K562 (cell line): ENCODE measurements at regions not wholly inside any gene's neighbourhood (a gene's known extent, or its start where the extent isn't known, plus 50 kb on each side); places are given as distances from the start of the nearest gene placed in this dataset.

ENCODE experiments used
- ATAC-seq: fragments of 200-7000 bp; cut with Tn5 transposase; 3 replicates; pipeline ENCODE4 v1.9.1; 2020; ENCODE audit warnings: moderate library complexity
- BruUV-seq: library from RNA; stranded (reverse); fragments of 400-500 nt; replicated peaks from 2 replicates; lab custom pipeline; 2021; lab: Mats Ljungman, UMichigan
- CTCF ChIA-PET: fragments of 300-600 bp; formaldehyde crosslinking; extraction: SDS; loops from one replicate; lab custom pipeline; 2021; ENCODE audit warnings: low intra/inter-chr PET ratio; lab: Yijun Ruan, JAX
- POLR2A ChIA-PET: fragments of 300-600, 350-650 bp; sonication (Branson Sonifier 250); formaldehyde crosslinking; extraction: SDS; loops from one replicate; lab custom pipeline; 2021; ENCODE audit warnings: antibody characterized with exemption, inconsistent platforms; lab: Yijun Ruan, JAX
- DNase-seq, 4 experiments: peaks; one replicate each; pipeline versions ENCODE4 v3.0.0 to v3.0.0-alpha.2; 2011 to 2018; ENCODE audit warnings: low spot score in 3 of 4, mixed read lengths in 3 of 4; ENCODE audit errors: extremely low read depth in 1 of 4
- FAIRE-seq: peaks from 2 replicates; lab custom pipeline; 2011; peaks lifted over from hg19 to GRCh38; lab: Jason Lieb, UNC
- H2AFZ ChIP-seq: 2 replicates; pipeline ENCODE4 v1.6.0; 2011; ENCODE audit warnings: low read depth, low read length, control low read depth, inconsistent platforms
- H3K27ac ChIP-seq: fragments of 200-600 bp; 3 replicates; pipeline ENCODE4 v1.8.0; 2011; ENCODE audit warnings: low read depth, mild to moderate bottlenecking, control low read depth, inconsistent platforms, low read length, moderate library complexity, mixed read lengths; ENCODE audit errors: extremely low read depth
- H3K27me3 ChIP-seq, 2 experiments: fragments of 300-600 bp in 1 of 2; 2 replicates in 1 of 2; 3 replicates in 1 of 2; pipeline versions ENCODE4 v1.6.0 to v1.8.0; 2011; ENCODE audit warnings: inconsistent platforms in 2 of 2, low read length in 2 of 2, mild to moderate bottlenecking in 1 of 2, mixed read lengths in 1 of 2, moderate library complexity in 1 of 2; ENCODE audit not compliant: control insufficient read depth in 2 of 2, insufficient read depth in 2 of 2
- H3K36me3 ChIP-seq: fragments of 300-600 bp; 3 replicates; pipeline ENCODE4 v1.8.0; 2011; ENCODE audit warnings: mild to moderate bottlenecking, low read length, inconsistent platforms; ENCODE audit not compliant: control insufficient read depth, insufficient read depth
- H3K4me1 ChIP-seq, 2 experiments: fragments of 200-600 bp in 1 of 2; replicated peaks in 1 of 2; 2 replicates in 1 of 2; 3 replicates in 1 of 2; pipeline versions ENCODE4 v1.5.1 to v1.8.0; 2011; ENCODE audit warnings: inconsistent platforms in 2 of 2, low read length in 2 of 2, mild to moderate bottlenecking in 1 of 2, mixed read lengths in 1 of 2, moderate library complexity in 1 of 2; ENCODE audit not compliant: control insufficient read depth in 2 of 2, insufficient read depth in 2 of 2
- H3K4me2 ChIP-seq: 2 replicates; pipeline ENCODE4 v1.6.1; 2011; ENCODE audit warnings: low read length, control low read depth, inconsistent platforms, mixed read lengths; ENCODE audit not compliant: insufficient read depth
- H3K4me3 ChIP-seq: fragments of 200-600 bp; sonication (generic), shearing (Covaris generic); 2 replicates; pipeline ENCODE4 v1.5.1; 2016; ENCODE audit warnings: control low read depth, inconsistent platforms
- H3K79me2 ChIP-seq: fragments of 200-600 bp; 3 replicates; pipeline ENCODE4 v1.8.0; 2011; ENCODE audit warnings: low read length, inconsistent platforms; ENCODE audit not compliant: control insufficient read depth, insufficient read depth
- H3K9ac ChIP-seq, 2 experiments: 2 replicates each; pipeline versions ENCODE4 v1.6.0 to v1.6.1; 2011; ENCODE audit warnings: low read depth in 2 of 2, low read length in 2 of 2, control low read depth in 1 of 2, inconsistent platforms in 1 of 2, mild to moderate bottlenecking in 1 of 2, mixed read lengths in 1 of 2; ENCODE audit not compliant: insufficient read depth in 1 of 2
- H3K9me1 ChIP-seq: one replicate; pipeline ENCODE4 v1.6.0; 2011; ENCODE audit warnings: inconsistent platforms, mild to moderate bottlenecking, low read length, moderate library complexity; ENCODE audit not compliant: control insufficient read depth, insufficient read depth
- H3K9me3 ChIP-seq: replicated peaks from 2 replicates; pipeline ENCODE4 v1.5.1; 2011; ENCODE audit warnings: low read depth, low read length, inconsistent platforms; ENCODE audit not compliant: control insufficient read depth, insufficient read depth
- H4K20me1 ChIP-seq: replicated peaks from 2 replicates; pipeline ENCODE4 v1.6.1; 2011; ENCODE audit warnings: low read length, inconsistent platforms, mixed read lengths; ENCODE audit not compliant: control insufficient read depth, insufficient read depth
- CBX8 ChIP-seq: fragments of 200-600 bp; sonication (generic); IDR thresholded peaks from 2 replicates; pipeline ENCODE4 v1.6.1; 2012; ENCODE audit warnings: borderline replicate concordance, mixed run types, low read depth, mild to moderate bottlenecking, moderate library complexity, mixed read lengths, low read length, control low read depth, inconsistent platforms; ENCODE audit not compliant: poor library complexity, severe bottlenecking; ENCODE audit errors: extremely low read depth
- CREBBP ChIP-seq: IDR thresholded peaks from one replicate; pipeline ENCODE4 v1.6.1; 2012; ENCODE audit warnings: low read depth, mild to moderate bottlenecking, control low read depth, inconsistent platforms, low read length
- DPF2 ChIP-seq: fragments of 450-650 bp; IDR thresholded peaks from 2 replicates; pipeline ENCODE4 v1.6.1; 2016
- FOXJ2 ChIP-seq: fragments of 200-800 bp; sonication (Bioruptor generic); IDR thresholded peaks from 2 replicates; pipeline ENCODE4 v1.6.1; 2016; ENCODE audit warnings: missing genetic modification characterization, missing compliant biosample characterization
- FOXM1 ChIP-seq, 2 experiments: fragments of 450-650 bp in 1 of 2; sonication (generic) in 1 of 2; formaldehyde crosslinking in 1 of 2; IDR thresholded peaks; 2 replicates each; pipeline versions ENCODE4 v1.6.1 to v1.9.0; 2017 to 2022; ENCODE audit warnings: low read depth in 2 of 2, mild to moderate bottlenecking in 2 of 2, missing genetic modification reagents in 1 of 2, moderate library complexity in 1 of 2
- HMBOX1 ChIP-seq: sonication (generic); IDR thresholded peaks from 2 replicates; pipeline ENCODE4 v1.6.1; 2016
- MTA2 ChIP-seq: fragments of 450-650 bp; IDR thresholded peaks from 2 replicates; pipeline ENCODE4 v1.6.1; 2016; ENCODE audit warnings: low read depth
- PHF8 ChIP-seq: fragments of 200-600 bp; sonication (generic); IDR thresholded peaks from 2 replicates; pipeline ENCODE4 v1.6.1; 2012; ENCODE audit warnings: mixed run types, mild to moderate bottlenecking, inconsistent platforms, low read length, moderate library complexity, borderline replicate concordance
- PTTG1 ChIP-seq: fragments of 450-650 bp; IDR thresholded peaks from 2 replicates; pipeline ENCODE4 v1.6.1; 2016; ENCODE audit warnings: low read depth, mild to moderate bottlenecking, missing genetic modification characterization, missing compliant biosample characterization
- RBM14 ChIP-seq: fragments of 200-400 bp; formaldehyde crosslinking; IDR thresholded peaks from 2 replicates; pipeline ENCODE4 v1.6.1; 2018; ENCODE audit warnings: low read depth, mild to moderate bottlenecking, low read length, moderate library complexity, borderline replicate concordance; ENCODE audit not compliant: insufficient read depth
- RBM25 ChIP-seq: fragments of 200-400 bp; formaldehyde crosslinking; IDR thresholded peaks from 2 replicates; pipeline ENCODE4 v1.6.1; 2018; ENCODE audit warnings: low read length, low read depth, moderate library complexity; ENCODE audit not compliant: severe bottlenecking
- STAT6 ChIP-seq: sonication (generic); formaldehyde crosslinking; IDR thresholded peaks from 2 replicates; pipeline ENCODE4 v1.8.1; 2023; ENCODE audit warnings: mild to moderate bottlenecking, missing genetic modification reagents
- ZBTB1 ChIP-seq: sonication (generic); formaldehyde crosslinking; IDR thresholded peaks from 2 replicates; pipeline ENCODE4 v1.8.1; 2023; ENCODE audit warnings: missing genetic modification reagents, low read depth, mild to moderate bottlenecking, borderline replicate concordance
- ZC3H11A ChIP-seq: IDR thresholded peaks from 2 replicates; pipeline ENCODE4 v1.6.1; 2012; ENCODE audit warnings: low read depth, low read length, improper control_type of control experiment
- ZNF121 ChIP-seq: sonication (generic); formaldehyde crosslinking; conservative IDR thresholded peaks from 2 replicates; pipeline ENCODE4 v1.8.0; 2022; ENCODE audit warnings: missing genetic modification reagents
- ZNF398 ChIP-seq: fragments of 250-450 bp; sonication (Bioruptor Pico); IDR thresholded peaks from 2 replicates; pipeline ENCODE4 v1.8.0; 2021; ENCODE audit warnings: moderate library complexity, mild to moderate bottlenecking, inconsistent platforms
- in situ Hi-C: fragments of 300-500 bp; cut with MboI; formaldehyde crosslinking; loops from 4 replicates; pipeline ENCODE4 v1.15.0; 2018; ENCODE audit warnings: inconsistent platforms, mixed read lengths
- intact Hi-C: fragments of 100-400 bp; cut with micrococcal nuclease; formaldehyde crosslinking; loops from 2 replicates; pipeline ENCODE4 v1.14.2; 2022
- TF ChIP-seq, protein P1 (sequence below): IDR thresholded peaks from 2 replicates; pipeline ENCODE4 v1.6.1; 2011; ENCODE audit not compliant: insufficient read length; ENCODE audit errors: extremely low read depth

DNA sequence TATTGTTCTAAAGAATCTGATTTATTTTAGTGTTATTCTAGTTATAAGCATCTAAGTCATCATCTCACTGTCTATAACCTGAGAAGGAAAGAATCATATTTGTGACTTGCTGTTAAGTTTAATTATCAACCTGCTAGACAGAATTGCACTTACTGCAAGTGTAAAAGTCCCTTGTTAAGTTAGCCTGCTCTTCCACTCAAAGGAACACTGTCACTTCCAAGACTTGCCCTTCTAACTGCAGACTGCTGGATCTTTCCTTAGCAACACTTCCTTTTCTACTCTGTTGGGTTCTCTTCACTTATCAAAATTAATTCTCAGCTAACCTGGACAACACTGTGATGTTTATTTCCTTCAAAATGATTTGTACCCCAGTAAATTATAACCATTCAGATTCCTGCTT is 323.2 kb upstream of the TFPI start:
- Histone ChIP-seq H3K79me2 (no peaks in the 10 kb centered on the region), H3K36me3 (no peaks in the 10 kb centered on the region), H3K4me3 (no peak overlapping the region), H2AFZ (no peak overlapping the region), H3K27me3 (no peaks in the 10 kb centered on the region), H3K27ac (no peak overlapping the region), H4K20me1 (no peaks in the 10 kb centered on the region), H3K4me1 (no peaks in the 10 kb centered on the region), H3K9me3 (no peaks in the 10 kb centered on the region), H3K9ac (no peak overlapping the region), H3K4me2 (no peak overlapping the region), H3K9me1 (no peaks in the 10 kb centered on the region)
- intact Hi-C loops (no loop called here), in situ Hi-C loops (no loop called here)
- no TSS peak for BruUV-seq
- CTCF ChIA-PET = interaction anchor here (0.6 kb wide), 1 partner anchor 11 kb away, joined by 3 read pairs; no protein-coding TSS in a partner anchor
- POLR2A ChIA-PET = no interaction called here
- no peak for ATAC-seq
- no peak for FAIRE-seq
- DNase-seq = no peak
- TF ChIP-seq RBM14 (no peak), FOXM1 (IDR thresholded peaks at IDR 0.05; ENCODE audit: low read depth) (no peak), FOXM1 (CRISPR knock-in tag; IDR thresholded peaks at IDR 0.05; ENCODE audit: low read depth) (no peak), RBM25 (no peak), CREBBP (no peak), FOXJ2 (tag) (no peak), ZNF398 (CRISPR knock-in tag) (no peak), DPF2 (no peak), PTTG1 (tag) (no peak), STAT6 (CRISPR knock-in tag) (no peak), MTA2 (no peak), PHF8 (no peak), CBX8 (no peak), ZBTB1 (CRISPR knock-in tag) (no peak), ZNF121 (no peak), ZC3H11A (no peak), HMBOX1 (no peak)
- TF ChIP-seq, protein P1, sequence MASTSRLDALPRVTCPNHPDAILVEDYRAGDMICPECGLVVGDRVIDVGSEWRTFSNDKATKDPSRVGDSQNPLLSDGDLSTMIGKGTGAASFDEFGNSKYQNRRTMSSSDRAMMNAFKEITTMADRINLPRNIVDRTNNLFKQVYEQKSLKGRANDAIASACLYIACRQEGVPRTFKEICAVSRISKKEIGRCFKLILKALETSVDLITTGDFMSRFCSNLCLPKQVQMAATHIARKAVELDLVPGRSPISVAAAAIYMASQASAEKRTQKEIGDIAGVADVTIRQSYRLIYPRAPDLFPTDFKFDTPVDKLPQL = no peak
